BE2C (cell line): ENCODE measurements at regions not wholly inside any gene's neighbourhood (a gene's known extent, or its start where the extent isn't known, plus 50 kb on each side); places are given as distances from the start of the nearest gene placed in this dataset.

Source experiments
- DNase-seq: peaks from one replicate; pipeline ENCODE4 v3.0.0-alpha.2; 2020
- H3K27me3 ChIP-seq: fragments of 250-450 bp; sonication (Bioruptor Pico); 2 replicates; pipeline ENCODE4 v1.5.1; 2020; ENCODE audit warnings: mild to moderate bottlenecking
- H3K36me3 ChIP-seq: fragments of 250-450 bp; sonication (Bioruptor Pico); 2 replicates; pipeline ENCODE4 v1.5.1; 2020; ENCODE audit warnings: mild to moderate bottlenecking
- H3K4me1 ChIP-seq: fragments of 250-450 bp; sonication (Bioruptor Pico); 2 replicates; pipeline ENCODE4 v1.5.1; 2020
- H3K4me3 ChIP-seq: 2 replicates; pipeline ENCODE4 v1.5.1; 2011; ENCODE audit warnings: low read depth, low read length
- H3K9me3 ChIP-seq: fragments of 250-450 bp; sonication (Bioruptor Pico); 2 replicates; pipeline ENCODE4 v1.5.1; 2020
- TF ChIP-seq, protein P1 (sequence below): IDR thresholded peaks from 2 replicates; pipeline ENCODE4 v1.5.1; 2012; ENCODE audit warnings: mild to moderate bottlenecking, low read depth, low read length

GRCh38 chr7:157488966-157489365 lies 152.2 kb downstream of the DNAJB6 start:
- H3K36me3 ChIP-seq = no peaks in the 10 kb centered on the region
- H3K9me3 ChIP-seq = no peaks in the 10 kb centered on the region
- TF ChIP-seq, protein P1, sequence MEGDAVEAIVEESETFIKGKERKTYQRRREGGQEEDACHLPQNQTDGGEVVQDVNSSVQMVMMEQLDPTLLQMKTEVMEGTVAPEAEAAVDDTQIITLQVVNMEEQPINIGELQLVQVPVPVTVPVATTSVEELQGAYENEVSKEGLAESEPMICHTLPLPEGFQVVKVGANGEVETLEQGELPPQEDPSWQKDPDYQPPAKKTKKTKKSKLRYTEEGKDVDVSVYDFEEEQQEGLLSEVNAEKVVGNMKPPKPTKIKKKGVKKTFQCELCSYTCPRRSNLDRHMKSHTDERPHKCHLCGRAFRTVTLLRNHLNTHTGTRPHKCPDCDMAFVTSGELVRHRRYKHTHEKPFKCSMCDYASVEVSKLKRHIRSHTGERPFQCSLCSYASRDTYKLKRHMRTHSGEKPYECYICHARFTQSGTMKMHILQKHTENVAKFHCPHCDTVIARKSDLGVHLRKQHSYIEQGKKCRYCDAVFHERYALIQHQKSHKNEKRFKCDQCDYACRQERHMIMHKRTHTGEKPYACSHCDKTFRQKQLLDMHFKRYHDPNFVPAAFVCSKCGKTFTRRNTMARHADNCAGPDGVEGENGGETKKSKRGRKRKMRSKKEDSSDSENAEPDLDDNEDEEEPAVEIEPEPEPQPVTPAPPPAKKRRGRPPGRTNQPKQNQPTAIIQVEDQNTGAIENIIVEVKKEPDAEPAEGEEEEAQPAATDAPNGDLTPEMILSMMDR = no peak
- no peak for DNase-seq
- H3K4me3 ChIP-seq = no peak overlapping the region
- H3K4me1 ChIP-seq = no peaks in the 10 kb centered on the region
- H3K27me3 ChIP-seq = peaks cover 4% of the 10 kb centered on the region; the same call in 1 of the 2 replicates
